ENCODE measurements at regions not wholly inside any gene's neighbourhood (a gene's known extent, or its start where the extent isn't known, plus 50 kb on each side); places are given as distances from the start of the nearest gene placed in this dataset.

- CTCF ChIA-PET (ENCODE audit: partially characterized antibody), result interaction anchor here (0.8 to 1.8 kb wide), 5 partner anchors 10 to 120 kb away, joined by 3 to 5 read pairs (median 4); no protein-coding TSS in a partner anchor
- Histone ChIP-seq H3K36me3 (ENCODE audit: control insufficient read depth in 2 of 4, insufficient read depth in 4 of 4, low read length in 3 of 4) (no peaks in the 10 kb centered on the region), H2BK5ac (ENCODE audit: low read depth, low read length) (no peak overlapping the region), H3K9me3 (ENCODE audit: insufficient read depth in 2 of 2, low read depth in 1 of 2, low read length in 1 of 2) (no peaks in the 10 kb centered on the region), H4K91ac (replicated peaks; ENCODE audit: insufficient read length, low read length) (no peak overlapping the region), H3K9ac (replicated peaks in 1 of 4; ENCODE audit: extremely low read depth in 1 of 4, low read depth in 3 of 4, low read length in 3 of 4) (no peak overlapping the region), H3K4ac (replicated peaks; ENCODE audit: insufficient read length, low read depth, low read length) (no peak overlapping the region), H3K23me2 (ENCODE audit: low read depth, low read length) (no peaks in the 10 kb centered on the region), H3K18ac (ENCODE audit: extremely low read depth, low read length) (no peak overlapping the region), H2BK15ac (ENCODE audit: low read length) (no peak overlapping the region), H3K27ac (ENCODE audit: low read depth, low read length) (no peak overlapping the region), H3K4me3 (ENCODE audit: extremely low read depth in 1 of 4, insufficient read depth in 2 of 4, low read depth in 3 of 4, low read length in 4 of 4) (no peak overlapping the region), H3K56ac (replicated peaks; ENCODE audit: insufficient read length, low read depth, low read length) (no peak overlapping the region), H3K4me2 (ENCODE audit: insufficient read depth in 1 of 2, low read depth in 2 of 2, low read length in 2 of 2) (no peak overlapping the region), H2BK20ac (ENCODE audit: low read length) (no peak overlapping the region), H2AK5ac (ENCODE audit: low read depth, low read length) (no peak overlapping the region), H3K14ac (ENCODE audit: insufficient read length) (no peak overlapping the region), H2AFZ (ENCODE audit: low read length) (no peak overlapping the region), H3K27me3 (replicated peaks in 1 of 4; ENCODE audit: control insufficient read depth in 3 of 4, extremely low read depth in 1 of 4, insufficient read depth in 3 of 4, low read length in 3 of 4) (peaks cover 0 to 10% (median 6%) of the 10 kb centered on the region in 4 experiments; a peak in 3 of 7 replicates), H2BK120ac (replicated peaks; ENCODE audit: low read depth, low read length) (no peak overlapping the region), H4K5ac (ENCODE audit: insufficient read length, low read depth, low read length) (no peak overlapping the region), H3K23ac (ENCODE audit: insufficient read length) (no peak overlapping the region), H3K79me1 (ENCODE audit: low read depth, low read length) (no peaks in the 10 kb centered on the region), H3K4me1 (replicated peaks in 1 of 4; ENCODE audit: control insufficient read depth in 3 of 4, insufficient read depth in 4 of 4, low read length in 3 of 4) (peaks cover 0 to 9% (median 7%) of the 10 kb centered on the region in 4 experiments; a peak in 5 of 7 replicates), H4K20me1 (replicated peaks in 1 of 2; ENCODE audit: control insufficient read depth in 1 of 2, insufficient read depth in 2 of 2, low read length in 2 of 2) (no peaks in the 10 kb centered on the region), H2BK12ac (ENCODE audit: low read depth, low read length) (no peak overlapping the region), H4K8ac (ENCODE audit: extremely low read depth, insufficient read depth, low read length) (no peak overlapping the region), H3K79me2 (ENCODE audit: control insufficient read depth in 1 of 2, insufficient read depth in 2 of 2, low read length in 2 of 2) (no peaks in the 10 kb centered on the region)
- TF ChIP-seq HDAC2 (IDR thresholded peaks at IDR 0.05; ENCODE audit: borderline replicate concordance in 1 of 2, low read depth in 2 of 2, low read length in 2 of 2) (no peak), ASH2L (IDR thresholded peaks at IDR 0.05; ENCODE audit: low read length) (no peak)
- POLR2A ChIA-PET (ENCODE audit: partially characterized antibody), result no interaction called here
- no peak for DNase-seq (ENCODE audit: low read depth in 1 of 2, low spot score in 2 of 2)
- 93% methylated on average over 1 of the region's 1 CpG; no CpG with 5 or more reads in 1 of the 2 experiments for WGBS, 2 experiments (ENCODE audit: extremely low coverage in 1 of 2, insufficient coverage in 1 of 2, insufficient read length in 1 of 2, insufficient replicate concordance in 2 of 2, low coverage in 1 of 2, low lambda C conversion rate in 2 of 2, missing lambda C conversion rate in 1 of 2)
- no peak for FAIRE-seq
These were observed 101.1 kb upstream of the DAP start for GRCh38 chr5:10862085-10862484.

Measured in H1 (cell line).